ENCODE measurements at regions not wholly inside any gene's neighbourhood (a gene's known extent, or its start where the extent isn't known, plus 50 kb on each side); places are given as distances from the start of the nearest gene placed in this dataset.

DNA sequence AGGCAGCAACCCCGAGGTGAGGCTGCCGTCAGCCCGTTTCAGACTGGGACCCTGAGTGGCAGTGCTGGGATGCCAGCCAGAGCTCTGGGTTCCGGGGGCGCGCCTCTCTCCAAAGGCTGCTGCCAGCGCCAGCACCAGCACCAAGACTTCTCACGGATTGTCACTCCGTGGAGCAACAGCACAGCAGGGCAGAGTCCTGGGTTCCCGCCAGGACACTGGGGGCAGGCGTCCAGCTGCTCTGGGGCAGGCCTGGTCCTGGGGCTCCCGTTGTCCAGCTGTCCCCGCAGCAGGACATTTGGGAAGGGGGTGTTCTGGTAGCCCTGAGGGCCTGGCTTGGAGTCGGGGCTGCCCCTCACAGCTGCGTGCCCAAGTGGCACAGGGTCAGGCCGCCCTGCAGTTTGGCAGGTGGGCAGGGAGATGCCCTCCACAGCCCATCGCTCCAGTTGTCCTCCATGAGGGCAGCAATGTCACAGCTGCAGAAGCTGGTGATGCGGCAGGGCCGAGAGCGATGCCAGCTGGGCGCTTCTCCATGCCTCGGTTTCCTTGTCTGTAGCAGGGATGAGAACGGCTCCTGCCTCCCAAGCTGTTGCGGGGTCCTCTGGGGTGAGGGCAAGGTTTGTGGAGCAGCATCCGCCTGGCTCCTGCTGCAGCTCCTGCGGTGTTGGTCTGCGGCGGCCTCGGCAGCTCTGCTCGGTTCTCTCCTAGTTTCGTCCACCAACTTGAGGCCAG, 137.3 kb upstream of the CIBAR2 start:
- Histone ChIP-seq H3K9me2 (ENCODE audit: insufficient read depth, low read length) (no peaks in the 10 kb centered on the region), H3K27me3 (ENCODE audit: insufficient read depth, low read depth, low read length) (no peaks in the 10 kb centered on the region), H3K27ac (ENCODE audit: low read length) (no peak overlapping the region), H3K36me3 (ENCODE audit: insufficient read depth, low read length) (no peaks in the 10 kb centered on the region), H3K9ac (ENCODE audit: low read length) (no peak overlapping the region), H3K9me3 (ENCODE audit: low read length) (no peaks in the 10 kb centered on the region), H4K20me1 (ENCODE audit: insufficient read depth) (no peaks in the 10 kb centered on the region), H3K4me2 (ENCODE audit: low read length) (no peak overlapping the region), H2AFZ (ENCODE audit: low read depth, low read length) (no peak overlapping the region), H3K79me2 (replicated peaks; ENCODE audit: insufficient read depth, low read length) (no peaks in the 10 kb centered on the region), H3F3A (ENCODE audit: insufficient read depth, low read length, poor library complexity, severe bottlenecking) (no peaks in the 10 kb centered on the region), H3K4me3 (ENCODE audit: low read length) (no peak overlapping the region)
- TF ChIP-seq EP300 (conservative IDR thresholded peaks at IDR 0.05; ENCODE audit: poor library complexity, severe bottlenecking) (no peak), CTCF (IDR thresholded peaks at IDR 0.05; ENCODE audit: poor library complexity, severe bottlenecking) (no peak), EZH2 (IDR thresholded peaks at IDR 0.05; ENCODE audit: borderline replicate concordance, insufficient read depth, low read length, poor library complexity, severe bottlenecking) (no peak), REST (IDR thresholded peaks at IDR 0.05; ENCODE audit: borderline replicate concordance) (no peak), MXI1 (conservative IDR thresholded peaks at IDR 0.05; ENCODE audit: poor library complexity, severe bottlenecking) (no peak), TAF1 (IDR thresholded peaks at IDR 0.05; ENCODE audit: low read depth) (no peak), RAD21 (conservative IDR thresholded peaks at IDR 0.05) (no peak), POLR2AphosphoS5 (IDR thresholded peaks at IDR 0.05) (no peak), SMC3 (conservative IDR thresholded peaks at IDR 0.05; ENCODE audit: poor library complexity) (no peak)

GRCh38 chr16:85250147-85250463, 137.8 kb upstream of the CIBAR2 start:
- H3K9me3 ChIP-seq (ENCODE audit: low read length): no peaks in the 10 kb centered on the region
- no peaks in the 10 kb centered on the region for H4K20me1 ChIP-seq (ENCODE audit: insufficient read depth)
- no peaks in the 10 kb centered on the region for H3K79me2 ChIP-seq (replicated peaks; ENCODE audit: insufficient read depth, low read length)
- no peaks in the 10 kb centered on the region for H3F3A ChIP-seq (ENCODE audit: insufficient read depth, low read length, poor library complexity, severe bottlenecking)
- TF ChIP-seq RAD21 (conservative IDR thresholded peaks at IDR 0.05): no peak
- TF ChIP-seq SMC3 (conservative IDR thresholded peaks at IDR 0.05; ENCODE audit: poor library complexity): no peak
- no peak for TF ChIP-seq EP300 (conservative IDR thresholded peaks at IDR 0.05; ENCODE audit: poor library complexity, severe bottlenecking)
- no peak for TF ChIP-seq EZH2 (IDR thresholded peaks at IDR 0.05; ENCODE audit: borderline replicate concordance, insufficient read depth, low read length, poor library complexity, severe bottlenecking)
- no peak for TF ChIP-seq TAF1 (IDR thresholded peaks at IDR 0.05; ENCODE audit: low read depth)
- TF ChIP-seq POLR2AphosphoS5 (IDR thresholded peaks at IDR 0.05): no peak
- no peak for TF ChIP-seq MXI1 (conservative IDR thresholded peaks at IDR 0.05; ENCODE audit: poor library complexity, severe bottlenecking)
- no peak for TF ChIP-seq REST (IDR thresholded peaks at IDR 0.05; ENCODE audit: borderline replicate concordance)
- no peak for TF ChIP-seq CTCF (IDR thresholded peaks at IDR 0.05; ENCODE audit: poor library complexity, severe bottlenecking)
- H3K27me3 ChIP-seq (ENCODE audit: insufficient read depth, low read depth, low read length): no peaks in the 10 kb centered on the region
- no peak overlapping the region for H3K27ac ChIP-seq (ENCODE audit: low read length)
- no peak overlapping the region for H2AFZ ChIP-seq (ENCODE audit: low read depth, low read length)
- H3K9ac ChIP-seq (ENCODE audit: low read length): no peak overlapping the region
- no peaks in the 10 kb centered on the region for H3K36me3 ChIP-seq (ENCODE audit: insufficient read depth, low read length)
- no peak overlapping the region for H3K4me2 ChIP-seq (ENCODE audit: low read length)
- no peak overlapping the region for H3K4me3 ChIP-seq (ENCODE audit: low read length)
- no peaks in the 10 kb centered on the region for H3K9me2 ChIP-seq (ENCODE audit: insufficient read depth, low read length)
